Liver (tissue), 7 donors: ENCODE measurements at regions not wholly inside any gene's neighbourhood (a gene's known extent, or its start where the extent isn't known, plus 50 kb on each side); places are given as distances from the start of the nearest gene placed in this dataset.

Experiments used
- DNase-seq: peaks from one replicate; pipeline ENCODE4 v3.0.0-alpha.2; 2017; ENCODE audit warnings: low spot score
- H3K27ac ChIP-seq, 2 donors: one replicate each; pipeline ENCODE4 v1.7.0; 2013; ENCODE audit warnings: inconsistent platforms in 2 of 2, low read length in 2 of 2, control low read depth in 1 of 2, low read depth in 1 of 2, mild to moderate bottlenecking in 1 of 2
- H3K27me3 ChIP-seq, 4 donors: one replicate each; pipeline versions ENCODE4 v1.6.1 to v1.7.0; 2013; ENCODE audit warnings: low read length in 3 of 4, inconsistent platforms in 1 of 4, mild to moderate bottlenecking in 1 of 4, moderate library complexity in 1 of 4; ENCODE audit not compliant: control insufficient read depth in 4 of 4, insufficient read depth in 4 of 4
- H3K36me3 ChIP-seq, 4 donors: one replicate each; pipeline versions ENCODE4 v1.6.1 to v1.7.0; 2013; ENCODE audit warnings: low read length in 3 of 4, mild to moderate bottlenecking in 3 of 4, low read depth in 1 of 4, moderate library complexity in 1 of 4; ENCODE audit not compliant: control insufficient read depth in 4 of 4, insufficient read depth in 3 of 4
- H3K4me1 ChIP-seq, 4 donors: one replicate each; pipeline versions ENCODE4 v1.6.1 to v1.7.0; 2013; ENCODE audit warnings: low read length in 3 of 4, mild to moderate bottlenecking in 3 of 4, moderate library complexity in 1 of 4; ENCODE audit not compliant: control insufficient read depth in 4 of 4, insufficient read depth in 4 of 4
- H3K4me3 ChIP-seq, 3 donors: one replicate each; pipeline versions ENCODE4 v1.6.1 to v1.7.0; 2013; ENCODE audit warnings: low read length in 3 of 3, control low read depth in 1 of 3, low read depth in 1 of 3, mild to moderate bottlenecking in 1 of 3
- H3K9ac ChIP-seq, 2 donors: one replicate each; pipeline ENCODE4 v1.7.0; 2013; ENCODE audit warnings: low read length in 2 of 2, mild to moderate bottlenecking in 2 of 2, moderate library complexity in 2 of 2, control low read depth in 1 of 2, low read depth in 1 of 2
- H3K9me3 ChIP-seq, 4 donors: one replicate each; pipeline versions ENCODE4 v1.6.1 to v1.7.0; 2013; ENCODE audit warnings: low read length in 3 of 4; ENCODE audit not compliant: control insufficient read depth in 4 of 4
- FOXA1 ChIP-seq: IDR thresholded peaks from 2 replicates; pipeline ENCODE4 v1.6.1; 2016; ENCODE audit warnings: antibody characterized with exemption
- FOXA2 ChIP-seq: IDR thresholded peaks from 2 replicates; pipeline ENCODE4 v1.6.1; 2016; ENCODE audit warnings: antibody characterized with exemption
- GABPA ChIP-seq, 2 donors: IDR thresholded peaks in 1 of 2; conservative IDR thresholded peaks in 1 of 2; 2 replicates each; pipeline ENCODE4 v1.6.1; 2016; ENCODE audit warnings: antibody characterized with exemption in 2 of 2, mild to moderate bottlenecking in 1 of 2, moderate library complexity in 1 of 2
- HNF4A ChIP-seq, 2 donors: conservative IDR thresholded peaks; 2 replicates each; pipeline ENCODE4 v1.6.1; 2016; ENCODE audit warnings: antibody characterized with exemption in 2 of 2, mild to moderate bottlenecking in 2 of 2
- HNF4G ChIP-seq: IDR thresholded peaks from 2 replicates; pipeline ENCODE4 v1.6.1; 2016; ENCODE audit warnings: antibody characterized with exemption
- JUND ChIP-seq, 2 donors: IDR thresholded peaks; 2 replicates each; pipeline ENCODE4 v1.6.1; 2016; ENCODE audit warnings: antibody characterized with exemption in 2 of 2
- RXRA ChIP-seq, 2 donors: IDR thresholded peaks; 2 replicates each; pipeline ENCODE4 v1.6.1; 2017 to 2018; ENCODE audit warnings: antibody characterized with exemption in 2 of 2, mild to moderate bottlenecking in 1 of 2
- SP1 ChIP-seq: IDR thresholded peaks from 2 replicates; pipeline ENCODE4 v1.6.1; 2018; ENCODE audit warnings: antibody characterized with exemption, mild to moderate bottlenecking
- YY1 ChIP-seq: IDR thresholded peaks from 2 replicates; pipeline ENCODE4 v1.6.1; 2016; ENCODE audit warnings: antibody characterized with exemption, mild to moderate bottlenecking
- WGBS: extraction: QIAGEN DNeasy Blood & Tissue Kit; methylation state at CpG from one replicate; pipeline ENCODE4 v1.1.7; 2013; 5-methylcytosine and 5-hydroxymethylcytosine counted together
- TF ChIP-seq, protein P1 (sequence below): IDR thresholded peaks from 2 replicates; pipeline ENCODE4 v1.6.1; 2016; ENCODE audit warnings: antibody characterized with exemption, mild to moderate bottlenecking
- TF ChIP-seq, protein P2 (sequence below): IDR thresholded peaks from 2 replicates; pipeline ENCODE4 v1.6.1; 2016; ENCODE audit warnings: antibody characterized with exemption
- TF ChIP-seq, protein P3 (sequence below): IDR thresholded peaks from 2 replicates; pipeline ENCODE4 v1.6.1; 2016; ENCODE audit warnings: antibody characterized with exemption
- donor health status: healthy.
- donor health status: healthy.
- donor health status: healthy.
- donor health status: healthy.

DNA sequence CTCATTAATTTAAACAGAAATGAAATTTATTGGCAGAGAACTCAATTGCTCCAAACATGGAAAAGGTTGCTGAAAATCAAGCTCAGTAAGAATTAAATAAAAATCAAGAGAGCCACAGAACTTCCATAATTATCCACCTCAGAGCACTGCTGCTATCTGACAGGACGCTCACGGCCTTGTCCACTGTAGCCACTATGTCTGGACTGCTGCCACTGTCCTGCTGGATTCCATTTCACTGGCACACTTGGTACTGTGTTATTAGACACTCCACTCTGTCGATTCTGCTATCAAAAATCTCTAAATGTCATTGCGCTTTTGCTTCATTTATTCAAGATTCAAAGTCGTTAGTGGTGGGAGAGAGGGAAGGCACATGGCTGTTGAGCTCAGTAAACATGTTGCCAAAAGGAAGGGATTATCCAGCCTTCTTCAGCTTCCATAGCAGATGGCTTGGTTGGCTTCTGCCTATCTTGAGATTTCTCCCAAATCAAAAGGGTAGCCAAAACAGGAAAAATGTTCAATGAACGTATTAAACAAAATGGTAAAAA, 815.0 kb downstream of the CDH18 start (continued):
- TF ChIP-seq, protein P1, sequence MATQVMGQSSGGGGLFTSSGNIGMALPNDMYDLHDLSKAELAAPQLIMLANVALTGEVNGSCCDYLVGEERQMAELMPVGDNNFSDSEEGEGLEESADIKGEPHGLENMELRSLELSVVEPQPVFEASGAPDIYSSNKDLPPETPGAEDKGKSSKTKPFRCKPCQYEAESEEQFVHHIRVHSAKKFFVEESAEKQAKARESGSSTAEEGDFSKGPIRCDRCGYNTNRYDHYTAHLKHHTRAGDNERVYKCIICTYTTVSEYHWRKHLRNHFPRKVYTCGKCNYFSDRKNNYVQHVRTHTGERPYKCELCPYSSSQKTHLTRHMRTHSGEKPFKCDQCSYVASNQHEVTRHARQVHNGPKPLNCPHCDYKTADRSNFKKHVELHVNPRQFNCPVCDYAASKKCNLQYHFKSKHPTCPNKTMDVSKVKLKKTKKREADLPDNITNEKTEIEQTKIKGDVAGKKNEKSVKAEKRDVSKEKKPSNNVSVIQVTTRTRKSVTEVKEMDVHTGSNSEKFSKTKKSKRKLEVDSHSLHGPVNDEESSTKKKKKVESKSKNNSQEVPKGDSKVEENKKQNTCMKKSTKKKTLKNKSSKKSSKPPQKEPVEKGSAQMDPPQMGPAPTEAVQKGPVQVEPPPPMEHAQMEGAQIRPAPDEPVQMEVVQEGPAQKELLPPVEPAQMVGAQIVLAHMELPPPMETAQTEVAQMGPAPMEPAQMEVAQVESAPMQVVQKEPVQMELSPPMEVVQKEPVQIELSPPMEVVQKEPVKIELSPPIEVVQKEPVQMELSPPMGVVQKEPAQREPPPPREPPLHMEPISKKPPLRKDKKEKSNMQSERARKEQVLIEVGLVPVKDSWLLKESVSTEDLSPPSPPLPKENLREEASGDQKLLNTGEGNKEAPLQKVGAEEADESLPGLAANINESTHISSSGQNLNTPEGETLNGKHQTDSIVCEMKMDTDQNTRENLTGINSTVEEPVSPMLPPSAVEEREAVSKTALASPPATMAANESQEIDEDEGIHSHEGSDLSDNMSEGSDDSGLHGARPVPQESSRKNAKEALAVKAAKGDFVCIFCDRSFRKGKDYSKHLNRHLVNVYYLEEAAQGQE, result no peak

DNA sequence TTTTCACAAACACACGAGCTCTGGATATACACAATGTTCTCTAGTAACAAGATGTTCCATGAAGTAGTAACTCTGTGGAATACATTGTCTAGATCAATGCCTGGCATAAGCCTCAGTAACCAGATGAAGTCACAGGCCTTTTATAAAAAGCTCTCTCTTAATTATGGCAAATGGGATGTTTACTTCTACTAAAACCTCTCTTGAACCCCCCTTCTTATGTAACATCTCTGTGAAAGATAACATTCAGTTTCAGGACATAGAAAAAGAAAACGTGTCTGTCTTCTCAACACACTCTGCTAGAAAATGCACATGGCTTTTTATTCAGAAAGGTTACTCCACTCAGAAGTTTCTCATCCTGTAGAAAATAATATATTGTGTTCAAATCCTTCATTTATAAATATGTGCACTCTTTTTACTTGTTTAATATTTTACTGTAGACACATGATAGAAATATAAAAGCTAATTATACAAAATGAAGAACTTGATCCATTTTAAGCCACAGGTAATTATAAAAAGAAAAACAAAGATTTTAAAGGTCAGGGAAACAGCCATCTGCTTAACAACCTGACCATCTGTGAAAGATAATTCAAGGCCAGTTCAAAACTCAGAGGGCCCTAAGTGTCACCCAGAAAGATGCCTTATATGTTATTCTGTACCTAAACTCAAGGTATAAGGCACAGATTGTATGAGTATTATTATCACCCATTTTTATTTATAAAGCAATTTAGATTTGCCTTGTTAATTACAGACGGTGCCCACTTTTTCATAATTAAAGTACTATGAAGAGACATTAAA, 812.0 kb downstream of the CDH18 start:
- no peak overlapping the region for H3K4me3 ChIP-seq
- TF ChIP-seq FOXA2, result no peak
- no peak for TF ChIP-seq RXRA (IDR thresholded peaks at IDR 0.05)
- TF ChIP-seq, protein P2, sequence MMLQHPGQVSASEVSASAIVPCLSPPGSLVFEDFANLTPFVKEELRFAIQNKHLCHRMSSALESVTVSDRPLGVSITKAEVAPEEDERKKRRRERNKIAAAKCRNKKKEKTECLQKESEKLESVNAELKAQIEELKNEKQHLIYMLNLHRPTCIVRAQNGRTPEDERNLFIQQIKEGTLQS, result no peak
- no peak for TF ChIP-seq SP1
- no peak for TF ChIP-seq JUND (IDR thresholded peaks at IDR 0.05)
- TF ChIP-seq YY1, result no peak
- TF ChIP-seq GABPA (IDR thresholded peaks at IDR 0.05 in 1 of 2, conservative IDR thresholded peaks at IDR 0.05 in 1 of 2), result no peak
- no peak for TF ChIP-seq HNF4G
- TF ChIP-seq FOXA1, result no peak
- no peak overlapping the region for H3K27ac ChIP-seq
- no peaks in the 10 kb centered on the region for H3K9me3 ChIP-seq
- no peaks in the 10 kb centered on the region for H3K36me3 ChIP-seq
- no peak for DNase-seq
- no peak overlapping the region for H3K9ac ChIP-seq
- peaks cover 0 to 2% (median 0%) of the 10 kb centered on the region in 4 donors for H3K27me3 ChIP-seq
- H3K4me1 ChIP-seq, result no peaks in the 10 kb centered on the region
- WGBS, result 43% methylated on average over 3 of the region's 3 CpGs

DNA sequence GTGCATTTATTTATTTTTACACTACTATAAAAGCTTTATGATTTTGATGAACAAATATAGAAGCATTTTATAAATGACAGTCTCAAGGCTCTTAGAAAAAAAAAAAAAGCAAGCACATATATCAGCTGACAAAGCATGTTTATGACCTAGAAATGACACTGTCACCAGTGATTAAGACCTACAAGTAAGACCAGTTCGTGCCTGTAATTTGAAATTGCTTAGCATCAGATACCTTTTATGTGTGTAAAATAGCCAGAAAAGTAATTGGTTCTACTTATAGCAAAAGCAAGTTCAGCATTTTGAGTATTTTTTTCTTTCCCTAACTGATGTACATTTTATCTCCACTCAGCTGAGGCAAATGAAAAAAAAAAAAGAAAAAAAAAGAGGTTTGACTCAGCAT, 808.4 kb downstream of the CDH18 start:
- Histone ChIP-seq H3K9me3 (no peaks in the 10 kb centered on the region), H3K9ac (no peak overlapping the region), H3K36me3 (no peaks in the 10 kb centered on the region), H3K27me3 (no peaks in the 10 kb centered on the region), H3K27ac (no peak overlapping the region), H3K4me3 (no peak overlapping the region), H3K4me1 (no peaks in the 10 kb centered on the region)
- no peak for DNase-seq
- TF ChIP-seq, protein P2, result no peak
- TF ChIP-seq SP1, result no peak
- TF ChIP-seq HNF4A (conservative IDR thresholded peaks at IDR 0.05), result no peak
- TF ChIP-seq, protein P3, sequence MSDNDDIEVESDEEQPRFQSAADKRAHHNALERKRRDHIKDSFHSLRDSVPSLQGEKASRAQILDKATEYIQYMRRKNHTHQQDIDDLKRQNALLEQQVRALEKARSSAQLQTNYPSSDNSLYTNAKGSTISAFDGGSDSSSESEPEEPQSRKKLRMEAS, result no peak
- WGBS, result 27% methylated on average over 1 of the region's 1 CpG
